HEK293 (cell line): ENCODE measurements at regions not wholly inside any gene's neighbourhood (a gene's known extent, or its start where the extent isn't known, plus 50 kb on each side); places are given as distances from the start of the nearest gene placed in this dataset.

ENCODE experiments used
- CTCF ChIA-PET: fragments of 350-600 bp; formaldehyde crosslinking; extraction: SDS; loops from one replicate; lab custom pipeline; 2021; ENCODE audit warnings: antibody characterized with exemption; lab: Yijun Ruan, JAX
- POLR2A ChIA-PET: fragments of 300-600 bp; formaldehyde crosslinking; extraction: SDS; loops from one replicate; lab custom pipeline; 2020; ENCODE audit warnings: antibody characterized with exemption, inconsistent platforms; lab: Yijun Ruan, JAX
- H3K27ac ChIP-seq: fragments of 200-500 bp; sonication (Bioruptor generic); 2 replicates; pipeline ENCODE4 v1.5.1; 2014; ENCODE audit warnings: low read depth, low read length, control low read depth, inconsistent platforms; ENCODE audit errors: extremely low read depth
- H3K36me3 ChIP-seq, 2 experiments: fragments of 200-500 bp in 1 of 2; sonication (Bioruptor generic) in 1 of 2; 1 replicate in 1 of 2; 2 replicates in 1 of 2; pipeline ENCODE4 v1.5.1; 2014 to 2017; ENCODE audit warnings: inconsistent platforms in 2 of 2, low read length in 2 of 2; ENCODE audit not compliant: control insufficient read depth in 2 of 2, insufficient read depth in 1 of 2
- H3K4me1 ChIP-seq: fragments of 200-500 bp; sonication (Bioruptor generic); 2 replicates; pipeline ENCODE4 v1.5.1; 2014; ENCODE audit warnings: mild to moderate bottlenecking, low read length, inconsistent platforms; ENCODE audit not compliant: control insufficient read depth, insufficient read depth
- H3K4me3 ChIP-seq: 2 replicates; pipeline ENCODE4 v1.5.1; 2011; ENCODE audit warnings: low read depth, mild to moderate bottlenecking, control low read depth, low read length, moderate library complexity
- H3K9me3 ChIP-seq: fragments of 200-500 bp; sonication (Bioruptor generic); 2 replicates; pipeline ENCODE4 v1.5.1; 2014; ENCODE audit warnings: low read depth, low read length, inconsistent platforms; ENCODE audit not compliant: control insufficient read depth, insufficient read depth
- BCL11A ChIP-seq: fragments of 450-650 bp; formaldehyde crosslinking; IDR thresholded peaks from 2 replicates; pipeline ENCODE4 v1.5.1; 2016; ENCODE audit warnings: low read depth, missing biosample characterization, missing genetic modification characterization
- BCL11B ChIP-seq: fragments of 450-650 bp; formaldehyde crosslinking; IDR thresholded peaks from 2 replicates; pipeline ENCODE4 v1.5.1; 2016; ENCODE audit warnings: low read depth, missing biosample characterization, missing genetic modification characterization
- BCL6B ChIP-seq: fragments of 450-650 bp; formaldehyde crosslinking; IDR thresholded peaks from 2 replicates; pipeline ENCODE4 v1.5.1; 2017; ENCODE audit warnings: missing biosample characterization, missing genetic modification characterization
- ELK4 ChIP-seq: IDR thresholded peaks from 2 replicates; pipeline ENCODE4 v1.6.1; 2011; ENCODE audit warnings: mild to moderate bottlenecking, low read depth, low read length, borderline replicate concordance
- GLI2 ChIP-seq: fragments of 450-650 bp; formaldehyde crosslinking; IDR thresholded peaks from 2 replicates; pipeline ENCODE4; 2017; ENCODE audit warnings: missing biosample characterization, missing genetic modification characterization, low read depth, borderline replicate concordance
- KLF10 ChIP-seq: fragments of 450-650 bp; IDR thresholded peaks from 2 replicates; pipeline ENCODE4 v1.5.1; 2018; ENCODE audit warnings: missing biosample characterization, mild to moderate bottlenecking, missing genetic modification characterization
- SP7 ChIP-seq: fragments of 450-650 bp; formaldehyde crosslinking; IDR thresholded peaks from 2 replicates; pipeline ENCODE4 v1.5.1; 2016; ENCODE audit warnings: missing biosample characterization, missing genetic modification characterization
- YY2 ChIP-seq: fragments of 450-650 bp; formaldehyde crosslinking; IDR thresholded peaks from 2 replicates; pipeline ENCODE4 v1.5.1; 2016; ENCODE audit warnings: missing biosample characterization, missing genetic modification characterization
- ZEB2 ChIP-seq: fragments of 450-650 bp; formaldehyde crosslinking; IDR thresholded peaks from 2 replicates; pipeline ENCODE4 v1.5.1; 2016; ENCODE audit warnings: missing biosample characterization, missing genetic modification characterization
- ZNF114 ChIP-seq: fragments of 450-650 bp; formaldehyde crosslinking; IDR thresholded peaks from 2 replicates; pipeline ENCODE4 v1.5.0; 2017; ENCODE audit warnings: missing biosample characterization, missing genetic modification characterization
- ZNF184 ChIP-seq: fragments of 450-650 bp; IDR thresholded peaks from 2 replicates; pipeline ENCODE4 v1.5.1; 2018; ENCODE audit warnings: missing biosample characterization, mild to moderate bottlenecking, missing genetic modification characterization
- ZNF221 ChIP-seq: fragments of 450-650 bp; formaldehyde crosslinking; IDR thresholded peaks from 2 replicates; pipeline ENCODE4 v1.5.1; 2017; ENCODE audit warnings: missing biosample characterization, missing genetic modification characterization, borderline replicate concordance
- ZNF292 ChIP-seq: fragments of 450-650 bp; formaldehyde crosslinking; IDR thresholded peaks from 2 replicates; pipeline ENCODE4 v1.5.1; 2016; ENCODE audit warnings: low read depth, missing biosample characterization, missing genetic modification characterization, borderline replicate concordance
- ZNF366 ChIP-seq: fragments of 450-650 bp; formaldehyde crosslinking; conservative IDR thresholded peaks from 2 replicates; pipeline ENCODE4 v1.5.1; 2016; ENCODE audit warnings: missing biosample characterization, missing genetic modification characterization
- ZNF398 ChIP-seq: fragments of 450-650 bp; formaldehyde crosslinking; IDR thresholded peaks from 2 replicates; pipeline ENCODE4 v1.5.1; 2017; ENCODE audit warnings: missing biosample characterization, missing genetic modification characterization
- ZNF416 ChIP-seq: fragments of 450-650 bp; formaldehyde crosslinking; IDR thresholded peaks from 2 replicates; pipeline ENCODE4 v1.5.1; 2016; ENCODE audit warnings: missing biosample characterization, missing genetic modification characterization
- ZNF501 ChIP-seq: fragments of 450-650 bp; formaldehyde crosslinking; IDR thresholded peaks from 2 replicates; pipeline ENCODE4 v1.5.1; 2016; ENCODE audit warnings: missing biosample characterization, missing genetic modification characterization
- ZNF610 ChIP-seq: fragments of 450-650 bp; formaldehyde crosslinking; IDR thresholded peaks from 2 replicates; pipeline ENCODE4 v1.5.1; 2016; ENCODE audit warnings: missing biosample characterization, missing genetic modification characterization, borderline replicate concordance
- ZNF830 ChIP-seq: fragments of 450-650 bp; IDR thresholded peaks from 2 replicates; pipeline ENCODE4 v1.5.0; 2018; ENCODE audit warnings: missing biosample characterization, missing genetic modification characterization, low read depth, mild to moderate bottlenecking, moderate library complexity
- ZNF837 ChIP-seq: fragments of 450-650 bp; formaldehyde crosslinking; IDR thresholded peaks from 2 replicates; pipeline ENCODE4 v1.5.1; 2016; ENCODE audit warnings: missing biosample characterization, missing genetic modification characterization
- ZSCAN4 ChIP-seq: fragments of 450-650 bp; formaldehyde crosslinking; IDR thresholded peaks from 2 replicates; pipeline ENCODE4 v1.5.1; 2017; ENCODE audit warnings: missing biosample characterization, missing genetic modification characterization
- ZSCAN5A ChIP-seq: fragments of 450-650 bp; formaldehyde crosslinking; IDR thresholded peaks from 2 replicates; pipeline ENCODE4 v1.5.1; 2016; ENCODE audit warnings: missing biosample characterization, missing genetic modification characterization

GRCh38 chr10:57353403-57354003, 914.2 kb downstream of the IPMK start:
- no peak for TF ChIP-seq SP7
- TF ChIP-seq ZNF184 (tag by site-specific recombination), result no peak
- no peak for TF ChIP-seq GLI2 (tag by site-specific recombination)
- no peak for TF ChIP-seq ZNF837 (tag by site-specific recombination)
- TF ChIP-seq ZNF292 (tag by site-specific recombination), result no peak
- no peak for TF ChIP-seq ZEB2
- no peak for TF ChIP-seq ZNF114
- no peak for TF ChIP-seq ZNF366
- TF ChIP-seq BCL11A (tag by site-specific recombination), result no peak
- TF ChIP-seq BCL11B (tag by site-specific recombination), result no peak
- no peak for TF ChIP-seq ZNF610 (tag by site-specific recombination)
- no peak for TF ChIP-seq ZSCAN4
- TF ChIP-seq YY2 (tag by site-specific recombination), result no peak
- no peak for TF ChIP-seq ZNF416 (tag by site-specific recombination)
- no peak for TF ChIP-seq ELK4
- TF ChIP-seq ZSCAN5A (tag by site-specific recombination), result no peak
- TF ChIP-seq ZNF398, result no peak
- TF ChIP-seq BCL6B (tag by site-specific recombination), result no peak
- no peak for TF ChIP-seq KLF10 (tag by site-specific recombination)
- POLR2A ChIA-PET, result no interaction called here
- CTCF ChIA-PET, result interaction anchor here (0.6 kb wide), 1 partner anchor 18 kb away, joined by 3 read pairs; no protein-coding TSS in a partner anchor
- H3K27ac ChIP-seq, result no peak overlapping the region
- no peaks in the 10 kb centered on the region for H3K36me3 ChIP-seq
- H3K9me3 ChIP-seq, result no peaks in the 10 kb centered on the region
- H3K4me3 ChIP-seq, result no peak overlapping the region
- H3K4me1 ChIP-seq, result no peaks in the 10 kb centered on the region

GRCh38 chr10:57351076-57351475, 916.6 kb downstream of the IPMK start:
- POLR2A ChIA-PET, result no interaction called here
- CTCF ChIA-PET, result no interaction called here
- no peaks in the 10 kb centered on the region for H3K4me1 ChIP-seq
- no peak for TF ChIP-seq KLF10 (tag by site-specific recombination)
- TF ChIP-seq ZNF501 (tag by site-specific recombination), result no peak
- TF ChIP-seq ZNF221 (tag by site-specific recombination), result no peak
- no peak for TF ChIP-seq ZNF114
- no peak for TF ChIP-seq ZNF830 (tag by site-specific recombination)
- H3K27ac ChIP-seq, result no peak overlapping the region
- H3K9me3 ChIP-seq, result no peaks in the 10 kb centered on the region
- no peak overlapping the region for H3K4me3 ChIP-seq
- no peaks in the 10 kb centered on the region for H3K36me3 ChIP-seq
